Testis (tissue), 2 donors: ENCODE measurements at regions not wholly inside any gene's neighbourhood (a gene's known extent, or its start where the extent isn't known, plus 50 kb on each side); places are given as distances from the start of the nearest gene placed in this dataset.

Experiments used
- DNase-seq: peaks from one replicate; pipeline ENCODE4 v3.0.0-alpha.2; 2019
- H3K27ac ChIP-seq, 2 donors: fragments of 200-600 bp; sonication (generic); one replicate each; pipeline ENCODE4 v1.5.1; 2019
- H3K27me3 ChIP-seq: fragments of 200-600 bp; sonication (generic); one replicate; pipeline ENCODE4 v1.5.1; 2019
- H3K36me3 ChIP-seq: fragments of 200-600 bp; sonication (generic); one replicate; pipeline ENCODE4 v1.5.1; 2017; ENCODE audit warnings: low read depth; ENCODE audit errors: missing control alignments
- H3K4me1 ChIP-seq: fragments of 200-600 bp; sonication (generic); one replicate; pipeline ENCODE4 v1.5.1; 2019
- H3K4me3 ChIP-seq, 2 donors: fragments of 200-600 bp; sonication (generic); one replicate each; pipeline ENCODE4 v1.5.1; 2017 to 2019
- H3K9me3 ChIP-seq: fragments of 200-600 bp; sonication (generic); one replicate; pipeline ENCODE4 v1.5.1; 2017
- CTCF ChIP-seq, 3 experiments: fragments of 450-650 bp in 2 of 3; fragments of 200-600 bp in 1 of 3; sonication (generic) in 1 of 3; IDR thresholded peaks; one replicate each; pipeline ENCODE4 v1.5.1; 2016 to 2019; ENCODE audit warnings: antibody characterized with exemption in 3 of 3, mild to moderate bottlenecking in 2 of 3, moderate library complexity in 1 of 3
- POLR2A ChIP-seq: fragments of 450-650 bp; IDR thresholded peaks from one replicate; pipeline ENCODE4 v1.6.1; 2017; ENCODE audit warnings: antibody characterized with exemption, mild to moderate bottlenecking, moderate library complexity
- WGBS, 2 donors: methylation state at CpG; one replicate each; pipeline ENCODE4 v1.1.5; 2018; 5-methylcytosine and 5-hydroxymethylcytosine counted together
- intact Hi-C: fragments of 100-400 bp; cut with DNase I; formaldehyde crosslinking; loops from one replicate; pipeline ENCODE4 v1.15.1; 2023; ENCODE audit warnings: low total_unique reads

DNA sequence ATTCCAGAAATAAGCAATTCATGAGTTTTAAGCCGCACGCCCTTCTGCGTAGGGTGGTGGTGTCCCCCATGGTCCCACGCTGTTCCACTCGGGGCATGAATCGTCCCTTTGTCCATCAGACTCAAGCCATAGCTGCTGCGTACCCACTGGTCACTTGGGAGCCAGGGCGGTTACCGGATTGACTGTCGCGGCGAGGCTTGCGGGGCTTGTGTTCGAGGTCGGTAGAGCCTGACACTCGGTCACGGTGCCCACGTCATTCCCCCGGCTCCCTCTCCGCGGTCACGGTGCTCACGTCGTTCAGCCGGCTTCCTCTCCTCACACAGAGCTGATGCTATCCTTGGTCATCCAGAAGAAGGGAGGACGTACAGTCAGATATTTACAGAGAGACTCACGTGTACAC is 1227.0 kb downstream of the BRD1 start:
- 92% methylated on average over 27 of the region's 27 CpGs for WGBS, 2 donors
- Histone ChIP-seq H3K36me3 (no peaks in the 10 kb centered on the region), H3K27me3 (no peaks in the 10 kb centered on the region), H3K9me3 (no peaks in the 10 kb centered on the region), H3K4me1 (no peaks in the 10 kb centered on the region), H3K27ac (no peak overlapping the region), H3K4me3 (no peak overlapping the region)
- intact Hi-C loops: no loop called here
- DNase-seq: no peak
- TF ChIP-seq CTCF (IDR thresholded peaks at IDR 0.05) (no peak), POLR2A (no peak)

DNA sequence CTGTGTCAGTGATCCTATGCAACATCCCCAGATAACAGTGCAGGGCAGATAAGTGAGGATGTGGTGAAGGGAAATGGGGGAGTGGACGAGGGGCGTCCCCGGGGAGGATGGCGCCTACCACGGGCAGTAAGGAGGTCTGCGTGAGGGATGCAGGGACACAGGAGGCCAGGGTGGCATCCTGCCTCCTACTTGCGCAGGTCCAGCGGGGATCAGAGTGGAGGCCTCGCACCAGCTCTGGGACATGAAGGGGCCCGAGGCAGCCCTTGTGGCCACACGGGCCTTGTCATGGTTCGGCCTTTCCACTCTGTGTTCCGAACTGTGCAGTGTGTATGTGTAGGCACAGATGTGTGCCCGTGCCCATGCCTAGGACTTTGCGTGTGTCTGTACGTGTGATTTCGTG is 1227.5 kb downstream of the BRD1 start:
- WGBS, 2 donors: 84 to 91% methylated on average over 16 to 17 of the region's 17 CpGs
- Histone ChIP-seq H3K4me3 (no peak overlapping the region), H3K36me3 (no peaks in the 10 kb centered on the region), H3K27me3 (no peaks in the 10 kb centered on the region), H3K27ac (no peak overlapping the region), H3K4me1 (no peaks in the 10 kb centered on the region), H3K9me3 (no peaks in the 10 kb centered on the region)
- TF ChIP-seq POLR2A: no peak
- TF ChIP-seq CTCF (IDR thresholded peaks at IDR 0.05): no peak
- intact Hi-C loops: no loop called here
- DNase-seq: no peak

- DNase-seq: no peak
- Histone ChIP-seq H3K27me3 (no peaks in the 10 kb centered on the region), H3K36me3 (no peaks in the 10 kb centered on the region), H3K27ac (no peak overlapping the region), H3K4me3 (no peak overlapping the region), H3K4me1 (no peaks in the 10 kb centered on the region), H3K9me3 (no peaks in the 10 kb centered on the region)
- TF ChIP-seq POLR2A: no peak
- no peak for TF ChIP-seq CTCF (IDR thresholded peaks at IDR 0.05)
- intact Hi-C loops: no loop called here
- WGBS, 2 donors: 88 to 100% methylated on average over 2 to 10 of the region's 10 CpGs
Measured at GRCh38 chr22:48599346-48599745, 1228.3 kb downstream of the BRD1 start.

GRCh38 chr22:48596111-48596850 is 1231.4 kb downstream of the BRD1 start:
- Histone ChIP-seq H3K4me3 (no peak overlapping the region), H3K27me3 (no peaks in the 10 kb centered on the region), H3K4me1 (no peaks in the 10 kb centered on the region), H3K9me3 (no peaks in the 10 kb centered on the region), H3K36me3 (no peaks in the 10 kb centered on the region), H3K27ac (no peak overlapping the region)
- DNase-seq: no peak
- intact Hi-C loops: no loop called here
- TF ChIP-seq POLR2A: no peak
- TF ChIP-seq CTCF (IDR thresholded peaks at IDR 0.05): no peak
- WGBS, 2 donors: 92 to 95% methylated on average over 24 of the region's 24 CpGs

DNA sequence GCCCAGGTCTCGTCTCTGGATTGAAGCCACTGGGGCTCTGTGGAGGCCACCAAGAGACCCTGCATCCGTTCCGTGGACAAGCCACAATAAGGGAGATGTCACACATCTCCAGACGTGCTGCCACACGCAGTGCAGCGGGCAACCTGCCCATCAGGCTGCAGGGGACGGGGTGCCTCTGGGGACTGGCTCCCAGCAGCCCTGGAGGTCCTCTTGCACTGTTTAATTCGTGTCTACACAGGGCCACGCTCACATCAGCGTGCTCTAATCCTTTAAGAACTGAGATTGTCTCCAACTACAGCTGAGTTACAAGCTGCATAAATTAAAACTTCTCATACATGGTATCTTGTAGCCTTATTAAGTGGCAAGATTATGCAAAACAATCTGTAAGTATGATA is 1232.2 kb downstream of the BRD1 start:
- Histone ChIP-seq H3K36me3 (no peaks in the 10 kb centered on the region), H3K4me3 (no peak overlapping the region), H3K27me3 (no peaks in the 10 kb centered on the region), H3K27ac (no peak overlapping the region), H3K4me1 (no peaks in the 10 kb centered on the region), H3K9me3 (no peaks in the 10 kb centered on the region)
- TF ChIP-seq CTCF (IDR thresholded peaks at IDR 0.05): no peak
- no peak for TF ChIP-seq POLR2A
- intact Hi-C loops: no loop called here
- no peak for DNase-seq
- WGBS, 2 donors: 83 to 85% methylated on average over 10 of the region's 10 CpGs
